BLaER1 (cell line): ENCODE measurements at regions not wholly inside any gene's neighbourhood (a gene's known extent, or its start where the extent isn't known, plus 50 kb on each side); places are given as distances from the start of the nearest gene placed in this dataset.

ENCODE experiments used
- H3K27ac ChIP-seq: shearing (Covaris generic); formaldehyde crosslinking; 2 replicates; pipeline ENCODE4 v1.8.1; 2022
- H3K27me3 ChIP-seq: shearing (Covaris generic); formaldehyde crosslinking; 2 replicates; pipeline ENCODE4 v1.8.1; 2022
- H3K36me3 ChIP-seq: shearing (Covaris generic); formaldehyde crosslinking; 2 replicates; pipeline ENCODE4 v1.8.1; 2022
- H3K4me1 ChIP-seq: shearing (Covaris generic); formaldehyde crosslinking; 2 replicates; pipeline ENCODE4 v1.8.1; 2022
- H3K4me2 ChIP-seq: shearing (Covaris generic); formaldehyde crosslinking; 2 replicates; pipeline ENCODE4 v1.8.1; 2022
- H3K4me3 ChIP-seq: shearing (Covaris generic); formaldehyde crosslinking; 2 replicates; pipeline ENCODE4 v1.8.1; 2022
- H3K9ac ChIP-seq: shearing (Covaris generic); formaldehyde crosslinking; 2 replicates; pipeline ENCODE4 v1.8.1; 2022
- H3K9me3 ChIP-seq: shearing (Covaris generic); formaldehyde crosslinking; 2 replicates; pipeline ENCODE4 v1.8.1; 2022
- H4K20me1 ChIP-seq: shearing (Covaris generic); formaldehyde crosslinking; 2 replicates; pipeline ENCODE4 v1.8.1; 2022
- Cebpa-rat ChIP-seq: shearing (Covaris generic); IDR thresholded peaks from 2 replicates; pipeline ENCODE4 v1.8.1; 2022

DNA sequence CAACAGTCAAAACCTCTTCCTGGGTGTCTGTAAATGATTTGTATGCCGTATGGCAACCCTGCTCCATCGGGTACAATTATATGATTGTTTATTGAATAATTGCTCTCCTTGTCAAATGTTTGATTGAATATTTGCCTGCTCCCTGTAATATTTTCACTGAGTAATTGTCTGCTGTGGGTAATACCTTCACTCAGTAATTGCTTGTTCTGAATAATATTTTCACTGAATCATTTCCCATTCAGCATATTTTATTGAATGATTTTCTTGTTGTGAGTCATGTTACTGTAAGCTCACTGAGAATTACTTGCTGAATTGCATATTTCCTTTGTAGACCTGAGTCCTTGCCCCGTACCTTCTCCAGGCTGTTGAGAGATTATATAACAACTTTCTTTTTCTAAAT, 535.2 kb downstream of the METTL4 start:
- H3K4me3 ChIP-seq: no peak overlapping the region
- no peak for TF ChIP-seq Cebpa-rat
- no peak overlapping the region for H3K4me2 ChIP-seq
- H3K36me3 ChIP-seq: no peaks in the 10 kb centered on the region
- no peaks in the 10 kb centered on the region for H4K20me1 ChIP-seq
- no peaks in the 10 kb centered on the region for H3K4me1 ChIP-seq
- H3K27ac ChIP-seq: no peak overlapping the region
- H3K9ac ChIP-seq: no peak overlapping the region
- H3K9me3 ChIP-seq: no peaks in the 10 kb centered on the region
- no peaks in the 10 kb centered on the region for H3K27me3 ChIP-seq

DNA sequence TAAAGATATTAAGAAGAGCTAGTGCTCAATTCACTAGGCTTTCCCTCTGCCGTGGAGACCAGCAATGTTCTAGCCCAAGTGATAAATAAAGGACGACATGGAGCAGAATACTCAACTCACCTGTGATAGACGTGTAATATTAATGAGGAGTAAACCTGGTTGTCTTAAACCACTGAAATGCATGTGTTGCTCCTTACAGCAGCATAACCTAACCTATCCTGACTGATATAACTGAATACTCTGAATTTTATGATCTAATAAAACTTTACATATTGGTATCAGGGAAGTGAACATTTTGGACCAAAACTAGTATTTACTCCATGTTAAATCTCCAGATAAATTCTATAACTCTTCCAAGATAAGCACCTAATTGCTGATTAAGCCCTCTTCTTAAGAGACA, 531.0 kb downstream of the METTL4 start:
- TF ChIP-seq Cebpa-rat: no peak
- no peaks in the 10 kb centered on the region for H3K36me3 ChIP-seq
- peaks cover 15% of the 10 kb centered on the region for H3K9me3 ChIP-seq
- H3K4me3 ChIP-seq: no peak overlapping the region
- H3K4me2 ChIP-seq: no peak overlapping the region
- no peaks in the 10 kb centered on the region for H4K20me1 ChIP-seq
- H3K27ac ChIP-seq: no peak overlapping the region
- no peak overlapping the region for H3K9ac ChIP-seq
- H3K4me1 ChIP-seq: no peaks in the 10 kb centered on the region
- no peaks in the 10 kb centered on the region for H3K27me3 ChIP-seq

DNA sequence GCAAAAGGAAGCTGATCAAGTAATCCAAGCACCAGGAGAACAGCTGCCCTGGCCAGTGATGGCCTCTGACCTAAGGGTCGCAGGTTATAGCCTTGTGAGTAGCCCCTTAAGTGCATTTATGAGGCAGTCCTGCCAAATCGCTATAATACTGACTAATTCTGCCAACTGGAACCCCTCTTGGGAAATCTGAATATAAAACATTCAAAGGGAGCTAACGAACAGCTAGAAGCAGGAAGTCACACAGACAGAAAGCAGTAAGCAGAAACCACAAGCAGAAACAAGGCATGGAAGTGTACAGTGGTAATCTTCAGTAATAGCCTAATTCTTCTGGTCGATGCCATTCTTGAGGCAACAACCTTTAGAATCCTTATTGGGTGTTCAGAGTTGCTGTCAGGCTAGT, 521.3 kb downstream of the METTL4 start:
- no peak for TF ChIP-seq Cebpa-rat
- no peaks in the 10 kb centered on the region for H3K27me3 ChIP-seq
- H3K4me2 ChIP-seq: peak overlapping the region; percentile 83
- H3K27ac ChIP-seq: peak overlapping the region; percentile 91
- peaks cover 13% of the 10 kb centered on the region for H3K9me3 ChIP-seq
- no peaks in the 10 kb centered on the region for H4K20me1 ChIP-seq
- peaks cover 62% of the 10 kb centered on the region for H3K4me1 ChIP-seq
- no peaks in the 10 kb centered on the region for H3K36me3 ChIP-seq
- peak overlapping the region; percentile 71 for H3K9ac ChIP-seq
- peak overlapping the region; percentile 48 for H3K4me3 ChIP-seq

DNA sequence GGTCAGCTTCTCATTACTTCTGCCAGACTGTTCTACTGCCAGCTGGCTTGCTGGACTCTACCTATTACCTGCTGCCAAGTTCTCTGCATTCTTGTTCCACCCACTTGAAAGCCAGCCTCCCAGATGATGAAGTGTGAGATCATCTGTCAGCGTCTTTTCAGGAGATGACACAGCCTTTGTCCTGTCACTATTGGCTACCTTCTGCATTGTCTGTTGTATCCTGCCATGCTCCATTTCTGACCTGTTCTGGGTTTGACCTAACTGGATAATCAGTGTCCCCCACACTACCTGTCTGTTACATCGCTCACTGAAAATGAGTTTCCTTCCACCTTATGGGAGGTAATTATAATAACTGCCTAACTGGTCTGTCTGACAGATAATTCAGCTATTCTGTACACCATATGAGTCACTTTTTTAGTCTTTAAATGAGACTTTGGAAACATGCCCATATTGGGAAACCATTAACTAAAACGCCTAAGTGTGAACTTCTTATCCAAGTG, 520.6 kb downstream of the METTL4 start:
- Histone ChIP-seq H4K20me1 (no peaks in the 10 kb centered on the region), H3K4me2 (peak overlapping the region; percentile 83), H3K27ac (peak overlapping the region; percentile 91), H3K4me3 (no peak overlapping the region), H3K36me3 (no peaks in the 10 kb centered on the region), H3K9me3 (peaks cover 6% of the 10 kb centered on the region), H3K27me3 (no peaks in the 10 kb centered on the region), H3K9ac (peak overlapping the region; percentile 71), H3K4me1 (peaks cover 60% of the 10 kb centered on the region)
- no peak for TF ChIP-seq Cebpa-rat

DNA sequence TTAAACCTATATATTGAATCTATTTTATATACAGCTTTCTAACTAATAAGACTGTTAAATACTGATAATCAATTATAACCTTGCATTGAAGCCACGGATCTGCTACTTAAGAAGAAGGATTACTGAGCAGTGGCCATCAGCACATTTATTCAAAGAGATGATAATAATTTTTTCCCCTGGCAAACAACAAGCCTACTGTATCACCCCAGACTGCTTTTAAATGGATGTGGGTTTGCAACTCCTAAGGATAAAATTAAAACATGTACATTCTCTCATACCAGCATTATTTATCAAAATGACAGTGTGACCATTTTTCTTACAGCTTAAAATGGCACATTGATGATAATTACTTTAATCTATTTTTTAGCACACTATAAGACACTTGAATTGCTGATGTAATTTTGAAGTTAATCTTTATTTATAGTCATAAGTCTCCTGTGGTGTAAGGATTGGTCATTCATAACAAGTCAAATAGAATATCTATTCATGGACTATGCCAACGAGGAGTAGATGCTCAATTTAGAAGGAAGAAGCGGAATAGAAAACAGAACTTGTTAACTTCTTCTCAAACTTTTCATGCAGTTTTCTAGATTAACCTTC, 517.7 kb downstream of the METTL4 start:
- H3K4me3 ChIP-seq: no peak overlapping the region
- no peaks in the 10 kb centered on the region for H3K36me3 ChIP-seq
- no peaks in the 10 kb centered on the region for H4K20me1 ChIP-seq
- TF ChIP-seq Cebpa-rat: no peak
- H3K9ac ChIP-seq: no peak overlapping the region
- no peak overlapping the region for H3K4me2 ChIP-seq
- no peaks in the 10 kb centered on the region for H3K9me3 ChIP-seq
- peaks cover 31% of the 10 kb centered on the region for H3K4me1 ChIP-seq
- H3K27ac ChIP-seq: no peak overlapping the region
- no peaks in the 10 kb centered on the region for H3K27me3 ChIP-seq

DNA sequence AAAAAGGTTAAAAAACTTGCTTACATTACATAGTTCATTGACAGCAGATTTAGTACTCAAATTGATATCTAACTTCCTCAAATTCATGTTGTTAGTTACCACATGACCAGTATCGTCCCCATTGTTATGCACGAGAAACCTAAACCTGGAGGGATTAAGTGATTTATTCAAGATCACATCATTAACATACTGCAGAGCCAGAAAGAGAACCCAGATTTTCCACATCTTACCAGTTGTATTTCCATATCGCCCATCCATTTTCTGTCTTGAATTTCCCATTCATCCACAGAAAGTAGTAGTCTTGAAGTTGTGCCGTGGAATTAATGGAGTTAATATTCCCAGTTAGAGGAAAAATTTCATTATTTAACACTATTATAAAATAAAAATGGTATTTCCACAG, 512.0 kb downstream of the METTL4 start:
- no peak overlapping the region for H3K4me3 ChIP-seq
- H4K20me1 ChIP-seq: no peaks in the 10 kb centered on the region
- H3K27ac ChIP-seq: no peak overlapping the region
- no peaks in the 10 kb centered on the region for H3K4me1 ChIP-seq
- H3K9ac ChIP-seq: no peak overlapping the region
- no peaks in the 10 kb centered on the region for H3K36me3 ChIP-seq
- no peaks in the 10 kb centered on the region for H3K27me3 ChIP-seq
- peaks cover 9% of the 10 kb centered on the region for H3K9me3 ChIP-seq
- H3K4me2 ChIP-seq: no peak overlapping the region
- TF ChIP-seq Cebpa-rat: no peak

DNA sequence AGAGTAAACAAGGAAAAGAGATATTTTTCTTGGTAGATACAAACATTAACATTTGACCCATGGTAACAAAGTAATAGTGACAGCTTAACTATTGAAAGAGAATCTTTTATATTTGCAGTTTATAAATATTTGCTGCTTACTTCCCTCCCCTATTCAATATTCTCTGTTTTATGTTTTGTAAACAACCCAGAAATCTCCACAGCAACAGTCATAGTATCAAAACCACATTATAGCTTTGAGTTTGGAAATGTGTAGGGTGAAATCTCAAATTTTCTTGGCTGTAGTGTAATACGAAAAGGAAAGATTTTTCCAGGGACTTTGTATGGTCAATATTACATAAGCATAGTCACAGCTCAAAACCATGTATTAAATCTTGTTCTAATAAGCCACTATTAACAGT, 511.2 kb downstream of the METTL4 start:
- Histone ChIP-seq H3K4me3 (no peak overlapping the region), H3K4me1 (no peaks in the 10 kb centered on the region), H3K27ac (no peak overlapping the region), H3K27me3 (no peaks in the 10 kb centered on the region), H3K9ac (no peak overlapping the region), H4K20me1 (no peaks in the 10 kb centered on the region), H3K36me3 (no peaks in the 10 kb centered on the region), H3K9me3 (peaks cover 9% of the 10 kb centered on the region), H3K4me2 (no peak overlapping the region)
- no peak for TF ChIP-seq Cebpa-rat

DNA sequence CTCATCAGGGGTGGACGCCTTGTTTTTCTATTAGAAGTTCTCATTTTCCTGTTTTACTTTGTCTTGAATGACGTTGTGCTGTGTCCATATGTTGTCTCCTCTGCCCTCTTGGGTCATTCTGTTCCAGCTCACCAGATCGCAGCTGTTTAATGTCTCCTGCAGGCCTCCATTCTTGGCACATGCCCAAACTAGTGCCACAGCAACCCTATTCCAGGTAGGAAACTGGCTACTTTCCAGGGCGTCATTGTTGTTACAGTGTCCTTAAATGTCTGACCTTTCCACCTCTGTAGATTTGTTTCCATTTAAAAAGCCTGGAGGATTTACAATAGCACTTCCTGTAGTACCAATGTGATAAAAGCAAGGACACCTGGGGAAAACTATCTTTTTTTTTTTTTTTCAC, 500.7 kb downstream of the METTL4 start:
- Histone ChIP-seq H3K4me2 (no peak overlapping the region), H3K4me1 (peaks cover 21% of the 10 kb centered on the region), H3K9ac (no peak overlapping the region), H3K36me3 (no peaks in the 10 kb centered on the region), H3K27ac (no peak overlapping the region), H4K20me1 (no peaks in the 10 kb centered on the region), H3K4me3 (no peak overlapping the region), H3K9me3 (no peaks in the 10 kb centered on the region), H3K27me3 (no peaks in the 10 kb centered on the region)
- TF ChIP-seq Cebpa-rat: no peak

DNA sequence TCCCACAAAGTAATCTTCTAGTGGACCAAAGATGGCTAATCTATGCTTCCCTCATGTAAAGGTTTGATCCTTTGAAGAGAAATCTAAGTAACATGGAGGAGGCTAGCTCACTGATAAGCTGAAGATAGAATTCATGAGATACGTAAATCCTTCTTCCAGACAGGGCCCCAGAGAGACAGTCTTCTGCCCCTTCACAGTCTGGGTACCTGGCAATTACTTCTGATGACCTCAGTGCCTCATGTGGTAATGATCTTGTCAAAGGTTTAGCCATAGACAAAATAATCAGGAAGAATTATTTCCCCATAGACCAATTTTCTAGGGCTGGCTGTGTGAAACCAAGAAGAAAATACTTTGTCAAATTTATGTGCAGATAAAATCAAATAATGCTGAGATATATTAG, 495.8 kb downstream of the METTL4 start:
- Histone ChIP-seq H3K9ac (no peak overlapping the region), H3K4me1 (no peaks in the 10 kb centered on the region), H3K9me3 (no peaks in the 10 kb centered on the region), H3K36me3 (no peaks in the 10 kb centered on the region), H4K20me1 (no peaks in the 10 kb centered on the region), H3K27me3 (no peaks in the 10 kb centered on the region), H3K27ac (no peak overlapping the region), H3K4me3 (no peak overlapping the region), H3K4me2 (no peak overlapping the region)
- TF ChIP-seq Cebpa-rat: no peak

DNA sequence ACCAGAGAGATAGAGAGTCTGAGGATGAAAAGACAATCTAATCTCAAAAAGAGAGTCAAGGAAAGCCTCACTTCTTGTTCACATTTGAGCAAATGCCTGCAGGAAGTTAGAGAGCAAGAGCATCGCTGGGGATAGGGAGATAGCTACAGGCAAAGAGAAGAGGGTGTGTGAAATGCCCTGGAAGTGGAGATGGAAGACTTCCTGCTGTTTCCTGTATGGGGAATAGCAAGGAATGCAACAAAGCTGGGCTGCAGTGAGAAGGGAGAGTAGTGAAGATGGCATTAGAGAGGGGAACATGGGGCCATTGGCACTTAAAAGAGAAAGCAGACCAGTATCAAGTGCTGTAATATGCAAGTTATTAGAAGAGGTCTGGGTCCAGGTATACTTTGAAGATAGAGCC, 488.6 kb downstream of the METTL4 start:
- H3K9me3 ChIP-seq: no peaks in the 10 kb centered on the region
- no peak for TF ChIP-seq Cebpa-rat
- no peak overlapping the region for H3K27ac ChIP-seq
- no peaks in the 10 kb centered on the region for H4K20me1 ChIP-seq
- H3K36me3 ChIP-seq: no peaks in the 10 kb centered on the region
- H3K9ac ChIP-seq: no peak overlapping the region
- no peak overlapping the region for H3K4me2 ChIP-seq
- H3K4me3 ChIP-seq: no peak overlapping the region
- H3K27me3 ChIP-seq: no peaks in the 10 kb centered on the region
- H3K4me1 ChIP-seq: no peaks in the 10 kb centered on the region

DNA sequence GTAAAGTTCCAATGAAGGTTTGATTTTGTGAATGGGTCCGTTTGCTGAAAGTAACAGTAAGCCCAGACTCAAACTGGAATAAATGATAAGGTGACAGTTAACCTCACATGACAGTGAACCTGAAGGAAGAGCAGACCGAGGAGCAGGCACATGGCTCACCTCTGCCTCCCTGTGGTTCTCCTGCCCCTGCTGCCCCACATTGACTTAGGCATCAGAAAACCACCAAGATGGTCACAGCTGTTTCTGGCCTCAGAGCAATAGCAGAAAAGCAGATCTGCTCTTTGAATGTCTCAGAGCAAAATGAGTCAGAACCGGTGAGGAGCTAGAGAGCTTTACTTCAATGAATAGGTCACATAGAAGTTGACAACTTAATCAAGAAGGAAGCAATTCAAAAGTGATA, 487.6 kb downstream of the METTL4 start:
- Histone ChIP-seq H3K9me3 (no peaks in the 10 kb centered on the region), H3K9ac (no peak overlapping the region), H3K4me1 (peaks cover 8% of the 10 kb centered on the region), H3K4me2 (no peak overlapping the region), H3K4me3 (no peak overlapping the region), H4K20me1 (no peaks in the 10 kb centered on the region), H3K36me3 (no peaks in the 10 kb centered on the region), H3K27ac (no peak overlapping the region), H3K27me3 (no peaks in the 10 kb centered on the region)
- no peak for TF ChIP-seq Cebpa-rat
